ENCODE measurements at regions not wholly inside any gene's neighbourhood (a gene's known extent, or its start where the extent isn't known, plus 50 kb on each side); places are given as distances from the start of the nearest gene placed in this dataset.

- DNase-seq (no peak), ATAC-seq (no peak)
These were observed 491.3 kb downstream of the GLRX3 start for GRCh38 chr10:130627346-130628045.

GRCh38 chr10:130630135-130630534, 493.9 kb downstream of the GLRX3 start:
- DNase-seq, result no peak
- no peak for ATAC-seq

- DNase-seq, result no peak
- no peak for ATAC-seq
These were observed 495.2 kb downstream of the GLRX3 start for GRCh38 chr10:130631142-130632096.

- no peak for ATAC-seq
- no peak for DNase-seq
These were observed 498.6 kb downstream of the GLRX3 start for GRCh38 chr10:130634816-130635215.

GRCh38 chr10:130635528-130635927, 499.3 kb downstream of the GLRX3 start:
- ATAC-seq (no peak), DNase-seq (no peak)

- DNase-seq (no peak), ATAC-seq (no peak)
These were observed 500.2 kb downstream of the GLRX3 start for GRCh38 chr10:130636313-130636930.

- DNase-seq (no peak), ATAC-seq (no peak)
These were observed 501.0 kb downstream of the GLRX3 start for GRCh38 chr10:130637089-130637676.

- DNase-seq, result no peak
These were observed 502.8 kb downstream of the GLRX3 start for GRCh38 chr10:130638991-130639390.

GRCh38 chr10:130642926-130643325, 506.7 kb downstream of the GLRX3 start:
- DNase-seq (no peak), ATAC-seq (no peak)

More at GRCh38 chr10:130638991-130639390, 502.8 kb downstream of the GLRX3 start:
- ATAC-seq, result no peak

GRCh38 chr10:130647341-130647740, 511.1 kb downstream of the GLRX3 start:
- no peak for ATAC-seq
- DNase-seq, result no peak

GRCh38 chr10:130648807-130649206, 512.6 kb downstream of the GLRX3 start:
- ATAC-seq, result no peak
- no peak for DNase-seq

GRCh38 chr10:130652544-130652943, 516.4 kb downstream of the GLRX3 start:
- ATAC-seq (no peak), DNase-seq (no peak)

GRCh38 chr10:130652964-130653578, 516.9 kb downstream of the GLRX3 start:
- DNase-seq (no peak), ATAC-seq (no peak)

- ATAC-seq, result no peak
- DNase-seq, result no peak
These were observed 518.5 kb downstream of the GLRX3 start for GRCh38 chr10:130654726-130655125.

GRCh38 chr10:130655313-130656186, 519.4 kb downstream of the GLRX3 start:
- no peak for ATAC-seq

GRCh38 chr10:130656187-130656575, 520.0 kb downstream of the GLRX3 start:
- DNase-seq, result no peak

More at GRCh38 chr10:130655313-130656186, 519.4 kb downstream of the GLRX3 start:
- no peak for DNase-seq

GRCh38 chr10:130656582-130657133, 520.5 kb downstream of the GLRX3 start:
- no peak for DNase-seq
- no peak for ATAC-seq

More at GRCh38 chr10:130656187-130656575, 520.0 kb downstream of the GLRX3 start:
- no peak for ATAC-seq

- DNase-seq, result no peak
- no peak for ATAC-seq
These were observed 522.6 kb downstream of the GLRX3 start for GRCh38 chr10:130658687-130659290.

- ATAC-seq (no peak), DNase-seq (no peak)
These were observed 523.3 kb downstream of the GLRX3 start for GRCh38 chr10:130659528-130659927.

GRCh38 chr10:130660266-130660665, 524.1 kb downstream of the GLRX3 start:
- no peak for DNase-seq
- ATAC-seq, result no peak

All from stimulated activated naive CD8-positive, alpha-beta T cell treated with anti-CD3 and anti-CD28 coated beads, Interleukin-15, Interleukin-2, amounts not matched to agents 100 U/mL and 50 U/mL, for 24 hours (primary cell).